ENCODE measurements at regions not wholly inside any gene's neighbourhood (a gene's known extent, or its start where the extent isn't known, plus 50 kb on each side); places are given as distances from the start of the nearest gene placed in this dataset.

DNA sequence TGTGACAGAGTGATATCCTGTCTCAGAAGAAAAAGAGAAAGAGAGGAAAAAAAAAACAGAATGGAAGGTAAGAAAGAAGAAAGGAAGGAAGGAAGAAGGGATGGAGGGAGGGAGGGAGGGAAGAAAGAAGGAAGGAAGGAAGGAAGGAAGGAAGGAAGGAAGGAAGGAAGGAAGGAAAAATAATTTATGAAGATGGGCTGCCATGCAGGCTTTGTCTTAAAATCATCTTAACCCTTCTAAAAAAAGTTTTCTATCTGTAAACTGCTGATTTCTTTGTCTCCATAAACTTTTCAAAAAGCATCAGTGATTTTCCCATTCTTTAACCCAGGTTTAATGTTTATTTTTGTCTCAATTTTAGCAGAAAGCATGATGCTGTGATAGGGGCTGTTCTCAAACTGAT lies 1154.1 kb upstream of the CDH6 start:
- TF ChIP-seq, protein P1, sequence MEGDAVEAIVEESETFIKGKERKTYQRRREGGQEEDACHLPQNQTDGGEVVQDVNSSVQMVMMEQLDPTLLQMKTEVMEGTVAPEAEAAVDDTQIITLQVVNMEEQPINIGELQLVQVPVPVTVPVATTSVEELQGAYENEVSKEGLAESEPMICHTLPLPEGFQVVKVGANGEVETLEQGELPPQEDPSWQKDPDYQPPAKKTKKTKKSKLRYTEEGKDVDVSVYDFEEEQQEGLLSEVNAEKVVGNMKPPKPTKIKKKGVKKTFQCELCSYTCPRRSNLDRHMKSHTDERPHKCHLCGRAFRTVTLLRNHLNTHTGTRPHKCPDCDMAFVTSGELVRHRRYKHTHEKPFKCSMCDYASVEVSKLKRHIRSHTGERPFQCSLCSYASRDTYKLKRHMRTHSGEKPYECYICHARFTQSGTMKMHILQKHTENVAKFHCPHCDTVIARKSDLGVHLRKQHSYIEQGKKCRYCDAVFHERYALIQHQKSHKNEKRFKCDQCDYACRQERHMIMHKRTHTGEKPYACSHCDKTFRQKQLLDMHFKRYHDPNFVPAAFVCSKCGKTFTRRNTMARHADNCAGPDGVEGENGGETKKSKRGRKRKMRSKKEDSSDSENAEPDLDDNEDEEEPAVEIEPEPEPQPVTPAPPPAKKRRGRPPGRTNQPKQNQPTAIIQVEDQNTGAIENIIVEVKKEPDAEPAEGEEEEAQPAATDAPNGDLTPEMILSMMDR (IDR thresholded peaks at IDR 0.05) = no peak
- TF ChIP-seq POLR2AphosphoS5 (IDR thresholded peaks at IDR 0.05) = no peak

Data from prostate gland (tissue), 2 donors.